HCT116 (cell line): ENCODE measurements at regions not wholly inside any gene's neighbourhood (a gene's known extent, or its start where the extent isn't known, plus 50 kb on each side); places are given as distances from the start of the nearest gene placed in this dataset.

Source experiments
- ATAC-seq: fragments of 200-7000 bp; cut with Tn5 transposase; 2 replicates; pipeline ENCODE4 v1.9.1; 2020; ENCODE audit warnings: mild to moderate bottlenecking, moderate library complexity
- BruUV-seq: library from RNA; stranded (reverse); fragments of 400-500 nt; replicated peaks from 2 replicates; lab custom pipeline; 2021; lab: Mats Ljungman, UMichigan
- CTCF ChIA-PET: fragments of 300-600 bp; sonication (Branson Sonifier 250); formaldehyde crosslinking; loops from one replicate; lab custom pipeline; 2021; ENCODE audit warnings: antibody characterized with exemption; lab: Charles Lee
- POLR2A ChIA-PET: fragments of 300-600, 350-600 bp; sonication (Branson Sonifier 250); formaldehyde crosslinking; loops from one replicate; lab custom pipeline; 2021; ENCODE audit warnings: antibody characterized with exemption; lab: Charles Lee
- RAD21 ChIA-PET, 2 experiments: fragments of 300-600 bp; sonication (Branson Sonifier 250); formaldehyde crosslinking; loops; one replicate each; lab custom pipeline; 2023; ENCODE audit warnings: low total read pairs in 2 of 2; ENCODE audit not compliant: uncharacterized antibody in 2 of 2, unreplicated experiment in 2 of 2, low non-redundant PET in 1 of 2; lab: Charles Lee
- DNase-seq: peaks from one replicate; pipeline ENCODE4 v3.0.0-alpha.2; 2010; ENCODE audit warnings: low read depth, low spot score
- H2AFZ ChIP-seq: fragments of 200-600 bp; shearing (Covaris generic), sonication (generic); 2 replicates; pipeline ENCODE4 v1.6.1; 2017; ENCODE audit warnings: low read depth, mixed run types, mixed read lengths, antibody characterized with exemption, low read length; ENCODE audit not compliant: poor library complexity, severe bottlenecking
- H3K27ac ChIP-seq: 2 replicates; pipeline ENCODE4 v1.5.1; 2012; ENCODE audit warnings: low read depth, low read length
- H3K27me3 ChIP-seq: fragments of 200-600 bp; sonication (generic); 2 replicates; pipeline ENCODE4 v1.6.1; 2016; ENCODE audit warnings: mixed run types, low read length, mixed read lengths; ENCODE audit not compliant: insufficient read depth
- H3K36me3 ChIP-seq, 2 experiments: fragments of 200-500 bp in 1 of 2; fragments of 200-600 bp in 1 of 2; sonication (Bioruptor generic) in 1 of 2; sonication (generic) in 1 of 2; 2 replicates each; pipeline versions ENCODE4 v1.5.1 to v1.6.1; 2014 to 2016; ENCODE audit warnings: low read length in 2 of 2, inconsistent platforms in 1 of 2, mixed read lengths in 1 of 2, mixed run types in 1 of 2; ENCODE audit not compliant: insufficient read depth in 2 of 2, control insufficient read depth in 1 of 2
- H3K4me1 ChIP-seq, 2 experiments: fragments of 200-600 bp in 1 of 2; sonication (generic) in 1 of 2; 2 replicates each; pipeline versions ENCODE4 v1.5.1 to v1.6.1; 2012 to 2017; ENCODE audit warnings: low read length in 2 of 2, inconsistent platforms in 1 of 2, mild to moderate bottlenecking in 1 of 2, mixed read lengths in 1 of 2, mixed run types in 1 of 2, moderate library complexity in 1 of 2; ENCODE audit not compliant: insufficient read depth in 2 of 2, control insufficient read depth in 1 of 2
- H3K4me2 ChIP-seq: fragments of 200-600 bp; sonication (generic); 2 replicates; pipeline ENCODE4 v1.6.1; 2017; ENCODE audit warnings: mixed run types, low read length, mixed read lengths
- H3K4me3 ChIP-seq, 2 experiments: fragments of 200-600 bp in 1 of 2; sonication (generic) in 1 of 2; replicated peaks in 1 of 2; 2 replicates each; pipeline ENCODE4 v1.5.1; 2011 to 2016; ENCODE audit warnings: low read length in 2 of 2, control low read depth in 1 of 2, low read depth in 1 of 2, mild to moderate bottlenecking in 1 of 2, mixed read lengths in 1 of 2, mixed run types in 1 of 2
- H3K79me2 ChIP-seq: fragments of 200-600 bp; sonication (generic); 2 replicates; pipeline ENCODE4 v1.6.1; 2017; ENCODE audit warnings: mild to moderate bottlenecking, mixed run types, low read length, moderate library complexity, mixed read lengths; ENCODE audit not compliant: insufficient read depth
- H3K9ac ChIP-seq: fragments of 200-600 bp; sonication (generic); 2 replicates; pipeline ENCODE4 v1.6.1; 2016; ENCODE audit warnings: low read length, mixed read lengths
- H3K9me2 ChIP-seq: fragments of 200-600 bp; sonication (generic), shearing (Covaris generic); 2 replicates; pipeline ENCODE4 v1.6.1; 2017; ENCODE audit warnings: mixed run types, mild to moderate bottlenecking, moderate library complexity; ENCODE audit not compliant: insufficient read depth
- H3K9me3 ChIP-seq, 2 experiments: fragments of 200-500 bp in 1 of 2; fragments of 200-600 bp in 1 of 2; sonication (Bioruptor generic) in 1 of 2; sonication (generic) in 1 of 2; 2 replicates each; pipeline ENCODE4 v1.6.1; 2014 to 2017; ENCODE audit warnings: low read length in 2 of 2, mixed read lengths in 2 of 2, inconsistent platforms in 1 of 2, low read depth in 1 of 2, mild to moderate bottlenecking in 1 of 2, mixed run types in 1 of 2, moderate library complexity in 1 of 2; ENCODE audit not compliant: control insufficient read depth in 1 of 2, insufficient read depth in 1 of 2
- H4K20me1 ChIP-seq: fragments of 200-600 bp; sonication (generic), shearing (Covaris generic); 2 replicates; pipeline ENCODE4 v1.6.1; 2017; ENCODE audit warnings: mixed run types, mild to moderate bottlenecking, moderate library complexity; ENCODE audit not compliant: insufficient read depth
- CEBPB ChIP-seq: IDR thresholded peaks from 2 replicates; pipeline ENCODE4 v1.6.1; 2012; ENCODE audit warnings: low read depth
- CTCF ChIP-seq, 3 experiments: fragments of 200-600 bp in 1 of 3; sonication (generic) in 1 of 3; IDR thresholded peaks in 2 of 3; conservative IDR thresholded peaks in 1 of 3; 2 replicates each; pipeline ENCODE4 v1.5.1; 2012 to 2017; ENCODE audit warnings: low read depth in 2 of 3, low read length in 2 of 3, antibody characterized with exemption in 1 of 3, borderline replicate concordance in 1 of 3, control low read depth in 1 of 3, mild to moderate bottlenecking in 1 of 3, mixed read lengths in 1 of 3, mixed run types in 1 of 3, moderate library complexity in 1 of 3; ENCODE audit not compliant: insufficient read depth in 1 of 3
- EGR1 ChIP-seq: IDR thresholded peaks from 2 replicates; pipeline ENCODE4 v1.6.1; 2012; ENCODE audit warnings: low read depth
- ELF1 ChIP-seq: IDR thresholded peaks from 2 replicates; pipeline ENCODE4 v1.6.1; 2012; ENCODE audit warnings: low read depth, borderline replicate concordance
- FOSL1 ChIP-seq: IDR thresholded peaks from 2 replicates; pipeline ENCODE4 v1.6.1; 2012; ENCODE audit warnings: low read depth
- POLR2A ChIP-seq: IDR thresholded peaks from 2 replicates; pipeline ENCODE4 v1.7.0; 2011; ENCODE audit warnings: borderline replicate concordance; ENCODE audit not compliant: insufficient read depth, insufficient read length; ENCODE audit errors: extremely low read depth
- POLR2AphosphoS5 ChIP-seq: IDR thresholded peaks from 2 replicates; pipeline ENCODE4 v1.6.1; 2011; ENCODE audit warnings: mild to moderate bottlenecking, low read depth, low read length, moderate library complexity
- RAD21 ChIP-seq: IDR thresholded peaks from 2 replicates; pipeline ENCODE4 v1.6.1; 2012; ENCODE audit warnings: low read depth, mild to moderate bottlenecking
- REST ChIP-seq: IDR thresholded peaks from 2 replicates; pipeline ENCODE4 v1.6.1; 2012; ENCODE audit warnings: low read depth
- SIN3A ChIP-seq: IDR thresholded peaks from 2 replicates; pipeline ENCODE4 v1.6.1; 2012; ENCODE audit warnings: low read depth
- SP1 ChIP-seq: IDR thresholded peaks from 2 replicates; pipeline ENCODE4 v1.6.1; 2012; ENCODE audit warnings: low read depth
- SRF ChIP-seq: IDR thresholded peaks from 2 replicates; pipeline ENCODE4 v1.6.1; 2012; ENCODE audit warnings: low read depth
- YY1 ChIP-seq: IDR thresholded peaks from 2 replicates; pipeline ENCODE4 v1.6.1; 2011; ENCODE audit warnings: low read length, low read depth, moderate library complexity, mild to moderate bottlenecking; ENCODE audit not compliant: insufficient replicate concordance; ENCODE audit errors: extremely low read depth
- intact Hi-C: fragments of 100-400 bp; cut with micrococcal nuclease; formaldehyde crosslinking; loops from 2 replicates; pipeline ENCODE4 v1.10.0; 2022
- TF ChIP-seq, protein P1 (sequence below): IDR thresholded peaks from 2 replicates; pipeline ENCODE4 v1.6.1; 2012

GRCh38 chr4:1462009-1462767, 55.9 kb upstream of the NKX1-1 start:
- Histone ChIP-seq H3K4me1 (no peaks in the 10 kb centered on the region), H3K4me2 (no peak overlapping the region), H3K9me2 (no peaks in the 10 kb centered on the region), H4K20me1 (no peaks in the 10 kb centered on the region), H3K9ac (no peak overlapping the region), H3K36me3 (no peaks in the 10 kb centered on the region), H3K79me2 (no peaks in the 10 kb centered on the region), H2AFZ (no peak overlapping the region), H3K9me3 (no peaks in the 10 kb centered on the region), H3K27me3 (peaks cover 21% of the 10 kb centered on the region), H3K4me3 (no peak overlapping the region), H3K27ac (no peak overlapping the region)
- POLR2A ChIA-PET = no interaction called here
- BruUV-seq = no TSS peak
- CTCF ChIA-PET = no interaction called here
- intact Hi-C loops = no loop called here
- ATAC-seq (no peak), DNase-seq (no peak)
- RAD21 ChIA-PET = no interaction called here
- TF ChIP-seq RAD21 = no peak

DNA sequence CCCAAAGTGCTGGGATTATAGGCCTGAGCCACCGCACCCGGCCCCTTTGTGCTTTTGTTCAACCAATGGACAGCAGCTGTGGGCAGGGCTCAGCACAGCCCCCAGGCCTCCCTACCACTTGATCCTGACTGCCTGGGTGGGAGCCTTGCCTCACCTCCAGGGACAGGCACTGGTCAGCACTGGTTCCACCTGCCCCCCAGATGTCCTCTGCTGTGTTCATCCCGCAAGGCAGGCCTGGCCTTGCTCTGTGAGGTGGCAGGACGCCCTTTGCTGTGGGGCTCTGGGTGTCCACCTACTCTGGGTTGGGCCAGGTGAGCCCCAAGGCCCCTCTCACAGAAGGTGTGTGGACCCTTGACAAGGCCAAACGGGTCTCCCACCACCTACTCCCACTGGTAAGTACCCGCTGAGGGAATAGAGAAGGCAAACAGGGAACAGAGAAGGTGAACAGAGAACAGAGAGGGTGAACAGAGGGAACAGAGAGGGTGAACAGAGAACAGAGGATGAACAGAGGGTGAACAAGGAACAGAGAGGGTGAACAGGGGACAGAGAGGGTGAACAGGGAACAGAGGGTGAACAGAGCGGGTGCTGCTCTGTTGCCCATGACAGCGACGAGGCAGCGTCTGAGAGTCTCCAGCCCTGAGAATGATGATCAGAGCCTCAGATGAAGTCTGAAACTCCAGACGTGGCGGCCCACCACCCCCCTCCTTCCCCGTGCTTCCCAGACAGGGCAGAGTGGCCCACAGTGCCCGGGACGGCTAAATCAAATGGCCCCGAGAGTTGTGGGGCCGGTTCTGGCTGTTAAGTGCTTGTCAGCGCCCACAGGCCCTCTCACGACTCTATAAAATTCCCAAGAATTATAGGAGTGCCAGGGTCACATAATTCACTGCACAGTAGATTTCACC, 55.0 kb upstream of the NKX1-1 start:
- Histone ChIP-seq H3K27me3 (peaks cover 28% of the 10 kb centered on the region), H3K4me3 (no peak overlapping the region), H2AFZ (no peak overlapping the region), H3K79me2 (no peaks in the 10 kb centered on the region), H3K9me3 (no peaks in the 10 kb centered on the region), H3K4me2 (no peak overlapping the region), H4K20me1 (no peaks in the 10 kb centered on the region), H3K27ac (no peak overlapping the region), H3K36me3 (no peaks in the 10 kb centered on the region), H3K4me1 (no peaks in the 10 kb centered on the region), H3K9me2 (no peaks in the 10 kb centered on the region), H3K9ac (no peak overlapping the region)
- ChIA-PET RAD21 (no interaction called here), CTCF (no interaction called here), POLR2A (no interaction called here)
- DNase-seq (no peak), ATAC-seq (no peak)
- intact Hi-C loops = no loop called here
- TF ChIP-seq YY1 (no peak), SP1 (no peak), CTCF (IDR thresholded peaks at IDR 0.05 in 2 of 3, conservative IDR thresholded peaks at IDR 0.05 in 1 of 3; ENCODE audit: borderline replicate concordance in 1 of 3, insufficient read depth in 1 of 3, low read depth in 2 of 3, low read length in 2 of 3) (no peak), REST (no peak), POLR2A (no peak), CEBPB (no peak), FOSL1 (no peak), SIN3A (no peak), SRF (no peak), POLR2AphosphoS5 (no peak), ELF1 (no peak), EGR1 (no peak)
- TF ChIP-seq, protein P1, sequence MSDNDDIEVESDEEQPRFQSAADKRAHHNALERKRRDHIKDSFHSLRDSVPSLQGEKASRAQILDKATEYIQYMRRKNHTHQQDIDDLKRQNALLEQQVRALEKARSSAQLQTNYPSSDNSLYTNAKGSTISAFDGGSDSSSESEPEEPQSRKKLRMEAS = no peak
- no TSS peak for BruUV-seq
